ENCODE measurements at regions not wholly inside any gene's neighbourhood (a gene's known extent, or its start where the extent isn't known, plus 50 kb on each side); places are given as distances from the start of the nearest gene placed in this dataset.
A peak's percentile ranks its signal among the peaks of the same experiment; 100 is the strongest.
"Not testable (repeated sequence)": the region's sequence is repeated elsewhere in the genome, so short reads cannot be mapped to it uniquely, and the experiment has no call there.

- H3K36me3 Mint-ChIP-seq = no peaks in the 10 kb centered on the region
- Histone ChIP-seq H3K9me3 (ENCODE audit: control insufficient read depth in 1 of 2, low read length in 2 of 2) (no peaks in the 10 kb centered on the region), H3K36me3 (ENCODE audit: insufficient read depth, low read length) (no peaks in the 10 kb centered on the region), H3K27ac (ENCODE audit: low read depth, low read length) (no peak overlapping the region), H3K4me1 (ENCODE audit: insufficient read depth, low read length) (no peaks in the 10 kb centered on the region), H3K4me3 (ENCODE audit: low read length in 2 of 2) (no peak overlapping the region), H3K27me3 (ENCODE audit: insufficient read depth, low read length) (no peaks in the 10 kb centered on the region)
- DNase-seq = no peak
- intact Hi-C loops (cut with micrococcal nuclease) = no loop called here
- no peak overlapping the region for H3K27ac Mint-ChIP-seq
- H3K27me3 Mint-ChIP-seq = peaks cover 0 to 2% of the 10 kb centered on the region in 2 donors
- no peak overlapping the region for H3K4me3 Mint-ChIP-seq
- ChIA-PET POLR2A (ENCODE audit: partially characterized antibody) (no interaction called here), CTCF (ENCODE audit: partially characterized antibody) (no interaction called here)
- no peaks in the 10 kb centered on the region for H3K9me3 Mint-ChIP-seq
- H3K4me1 Mint-ChIP-seq = no peaks in the 10 kb centered on the region
Observed at GRCh38 chr3:75265897-75266296, 398.2 kb upstream of the FRG2C start.

DNA sequence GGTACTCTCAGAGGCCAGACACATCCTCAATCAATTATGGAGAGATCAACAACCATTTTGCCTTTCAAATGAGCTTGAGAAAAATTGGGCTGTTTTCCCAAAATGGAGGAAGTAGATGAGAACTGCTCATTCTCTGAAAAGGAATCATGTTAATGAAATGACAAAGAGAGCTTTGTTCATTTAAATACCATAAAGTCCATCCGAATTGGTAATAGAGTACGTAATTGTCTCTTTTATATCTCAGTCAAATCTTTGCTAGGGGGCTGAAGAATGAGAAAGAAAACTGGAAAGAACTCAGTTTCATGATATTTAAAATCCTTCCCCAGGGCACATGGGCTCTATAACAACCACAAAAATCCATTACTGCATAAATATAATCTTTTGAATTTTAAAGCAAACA lies 395.6 kb upstream of the FRG2C start:
- H3K4me1 Mint-ChIP-seq; H3K27me3 Mint-ChIP-seq; H3K27ac Mint-ChIP-seq; H3K36me3 Mint-ChIP-seq; H3K9me3 ChIP-seq (ENCODE audit: control insufficient read depth in 1 of 2, low read length in 2 of 2); H3K9me3 Mint-ChIP-seq; POLR2A ChIA-PET (ENCODE audit: partially characterized antibody); DNase-seq; H3K36me3 ChIP-seq (ENCODE audit: insufficient read depth, low read length); H3K27ac ChIP-seq (ENCODE audit: low read depth, low read length); H3K4me3 Mint-ChIP-seq; H3K4me3 ChIP-seq (ENCODE audit: low read length in 2 of 2); H3K4me1 ChIP-seq (ENCODE audit: insufficient read depth, low read length); H3K27me3 ChIP-seq (ENCODE audit: insufficient read depth, low read length); CTCF ChIA-PET (ENCODE audit: partially characterized antibody); intact Hi-C loops (cut with micrococcal nuclease): not testable (repeated sequence)

- H3K9me3 ChIP-seq (ENCODE audit: control insufficient read depth in 1 of 2, low read length in 2 of 2); DNase-seq; H3K27ac ChIP-seq (ENCODE audit: low read depth, low read length); intact Hi-C loops (cut with micrococcal nuclease); H3K36me3 ChIP-seq (ENCODE audit: insufficient read depth, low read length); H3K4me1 Mint-ChIP-seq; H3K4me3 ChIP-seq (ENCODE audit: low read length in 2 of 2); CTCF ChIA-PET (ENCODE audit: partially characterized antibody); H3K27me3 ChIP-seq (ENCODE audit: insufficient read depth, low read length); POLR2A ChIA-PET (ENCODE audit: partially characterized antibody); H3K27ac Mint-ChIP-seq; H3K4me1 ChIP-seq (ENCODE audit: insufficient read depth, low read length); H3K4me3 Mint-ChIP-seq; H3K27me3 Mint-ChIP-seq; H3K9me3 Mint-ChIP-seq; H3K36me3 Mint-ChIP-seq: not testable (repeated sequence)
Observed at GRCh38 chr3:75272237-75272636, 391.9 kb upstream of the FRG2C start.

GRCh38 chr3:75272691-75273090 lies 391.4 kb upstream of the FRG2C start:
- Histone ChIP-seq H3K27ac (ENCODE audit: low read depth, low read length) (no peak overlapping the region), H3K4me3 (ENCODE audit: low read length in 2 of 2) (no peak overlapping the region), H3K4me1 (ENCODE audit: insufficient read depth, low read length) (no peaks in the 10 kb centered on the region), H3K27me3 (ENCODE audit: insufficient read depth, low read length) (no peaks in the 10 kb centered on the region), H3K36me3 (ENCODE audit: insufficient read depth, low read length) (no peaks in the 10 kb centered on the region), H3K9me3 (ENCODE audit: control insufficient read depth in 1 of 2, low read length in 2 of 2) (no peaks in the 10 kb centered on the region)
- H3K4me3 Mint-ChIP-seq = no peak overlapping the region
- no peak for DNase-seq
- H3K27ac Mint-ChIP-seq = no peak overlapping the region
- ChIA-PET POLR2A (ENCODE audit: partially characterized antibody) (no interaction called here), CTCF (ENCODE audit: partially characterized antibody) (interaction anchor here (0.6 kb wide), 1 partner anchor 485 kb away, joined by 5 read pairs; no protein-coding TSS in a partner anchor)
- no peaks in the 10 kb centered on the region for H3K27me3 Mint-ChIP-seq
- intact Hi-C loops (cut with micrococcal nuclease) = no loop called here
- H3K36me3 Mint-ChIP-seq = no peaks in the 10 kb centered on the region
- H3K4me1 Mint-ChIP-seq = no peaks in the 10 kb centered on the region
- H3K9me3 Mint-ChIP-seq = no peaks in the 10 kb centered on the region

GRCh38 chr3:75285531-75286148 lies 378.5 kb upstream of the FRG2C start:
- H3K27me3 ChIP-seq (ENCODE audit: insufficient read depth, low read length); H3K4me1 Mint-ChIP-seq; POLR2A ChIA-PET (ENCODE audit: partially characterized antibody); H3K27ac ChIP-seq (ENCODE audit: low read depth, low read length); H3K9me3 Mint-ChIP-seq; CTCF ChIA-PET (ENCODE audit: partially characterized antibody); H3K36me3 ChIP-seq (ENCODE audit: insufficient read depth, low read length); H3K9me3 ChIP-seq (ENCODE audit: control insufficient read depth in 1 of 2, low read length in 2 of 2); H3K4me3 Mint-ChIP-seq; H3K27me3 Mint-ChIP-seq; H3K4me3 ChIP-seq (ENCODE audit: low read length in 2 of 2); H3K27ac Mint-ChIP-seq; H3K36me3 Mint-ChIP-seq; DNase-seq; H3K4me1 ChIP-seq (ENCODE audit: insufficient read depth, low read length); intact Hi-C loops (cut with micrococcal nuclease): not testable (repeated sequence)

- POLR2A ChIA-PET (ENCODE audit: partially characterized antibody); intact Hi-C loops (cut with micrococcal nuclease); DNase-seq: not testable (repeated sequence)
Observed at GRCh38 chr3:75288972-75289574, 375.1 kb upstream of the FRG2C start.

DNA sequence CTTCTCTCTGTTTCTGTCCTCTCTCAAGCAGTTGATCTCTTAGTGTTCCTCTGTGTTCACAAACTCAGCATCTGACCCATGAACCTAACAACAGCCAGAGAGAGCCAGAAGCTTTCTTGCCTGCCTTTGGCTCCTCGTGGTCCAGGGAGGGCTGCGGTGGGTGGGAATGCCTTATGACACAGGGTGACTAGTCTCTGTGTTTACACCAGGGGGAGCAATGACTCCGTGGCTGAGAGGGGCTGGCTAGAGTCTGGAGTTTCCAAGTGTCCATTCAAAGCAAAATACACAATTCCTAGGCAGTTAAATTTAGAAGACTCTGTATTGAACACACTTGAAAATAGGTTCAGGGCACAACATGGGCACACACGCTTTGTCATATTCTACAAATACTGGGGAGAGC lies 370.0 kb upstream of the FRG2C start:
- Mint-ChIP-seq H3K4me3 (no peak overlapping the region), H3K9me3 (peaks cover 0 to 12% (median 3%) of the 10 kb centered on the region in 8 donors), H3K4me1 (no peaks in the 10 kb centered on the region), H3K27ac (no peak overlapping the region), H3K27me3 (peaks cover 0 to 3% of the 10 kb centered on the region in 2 donors), H3K36me3 (no peaks in the 10 kb centered on the region)
- DNase-seq = peak in 2 of 5 donors; percentile 0 to 2
- Histone ChIP-seq H3K27me3 (ENCODE audit: insufficient read depth, low read length) (no peaks in the 10 kb centered on the region), H3K36me3 (ENCODE audit: insufficient read depth, low read length) (no peaks in the 10 kb centered on the region), H3K27ac (ENCODE audit: low read depth, low read length) (no peak overlapping the region), H3K4me1 (ENCODE audit: insufficient read depth, low read length) (no peaks in the 10 kb centered on the region), H3K4me3 (ENCODE audit: low read length in 2 of 2) (no peak overlapping the region), H3K9me3 (ENCODE audit: control insufficient read depth in 1 of 2, low read length in 2 of 2) (no peaks in the 10 kb centered on the region)
- POLR2A ChIA-PET (ENCODE audit: partially characterized antibody) = no interaction called here
- CTCF ChIA-PET (ENCODE audit: partially characterized antibody) = no interaction called here
- intact Hi-C loops (cut with micrococcal nuclease) = loop anchor here (10.0 kb wide), 1 partner anchor 131 kb away; no protein-coding TSS in a partner anchor

More at GRCh38 chr3:75288972-75289574, 375.1 kb upstream of the FRG2C start:
- H3K4me1 Mint-ChIP-seq; H3K27me3 ChIP-seq (ENCODE audit: insufficient read depth, low read length); H3K36me3 ChIP-seq (ENCODE audit: insufficient read depth, low read length); H3K9me3 Mint-ChIP-seq; H3K27ac ChIP-seq (ENCODE audit: low read depth, low read length); CTCF ChIA-PET (ENCODE audit: partially characterized antibody); H3K27ac Mint-ChIP-seq; H3K4me3 ChIP-seq (ENCODE audit: low read length in 2 of 2); H3K9me3 ChIP-seq (ENCODE audit: control insufficient read depth in 1 of 2, low read length in 2 of 2); H3K4me1 ChIP-seq (ENCODE audit: insufficient read depth, low read length); H3K4me3 Mint-ChIP-seq; H3K36me3 Mint-ChIP-seq; H3K27me3 Mint-ChIP-seq: not testable (repeated sequence)

Data from CD4-positive, alpha-beta memory T cell (primary cell).